ENCODE measurements at regions not wholly inside any gene's neighbourhood (a gene's known extent, or its start where the extent isn't known, plus 50 kb on each side); places are given as distances from the start of the nearest gene placed in this dataset.

- H3K9me3 ChIP-seq (ENCODE audit: low read depth), result no peaks in the 10 kb centered on the region
- Mint-ChIP-seq H3K27me3 (ENCODE audit: insufficient read depth, low read depth) (no peaks in the 10 kb centered on the region), H3K4me3 (no peak overlapping the region), H3K36me3 (no peaks in the 10 kb centered on the region), H3K9me3 (no peaks in the 10 kb centered on the region), H3K4me1 (no peaks in the 10 kb centered on the region), H3K27ac (no peak overlapping the region)
- DNase-seq (ENCODE audit: low spot score), result no peak
- no peaks in the 10 kb centered on the region for H3K4me1 ChIP-seq
- no peaks in the 10 kb centered on the region for H3K27me3 ChIP-seq
- TF ChIP-seq EZH2 (IDR thresholded peaks at IDR 0.05) (no peak), CTCF (IDR thresholded peaks at IDR 0.05) (no peak), EZH2phosphoT487 (IDR thresholded peaks at IDR 0.05) (no peak)
- H3F3A ChIP-seq (ENCODE audit: low read depth), result no peaks in the 10 kb centered on the region
- H3K4me3 ChIP-seq, result no peak overlapping the region
- H4K20me1 ChIP-seq (ENCODE audit: low read depth), result no peaks in the 10 kb centered on the region
- H3K36me3 ChIP-seq, result no peaks in the 10 kb centered on the region
- no peaks in the 10 kb centered on the region for H3K79me2 ChIP-seq (ENCODE audit: low read depth)
- no peak overlapping the region for H3K4me2 ChIP-seq
- no peak overlapping the region for H3K27ac ChIP-seq
- no peak overlapping the region for H3K9ac ChIP-seq
- no peak overlapping the region for H2AFZ ChIP-seq (replicated peaks)
Observed at GRCh38 chr10:44724415-44725174, 186.5 kb upstream of the TMEM72 start.

- Mint-ChIP-seq H3K4me3 (no peak overlapping the region), H3K27me3 (ENCODE audit: insufficient read depth, low read depth) (no peaks in the 10 kb centered on the region), H3K27ac (no peak overlapping the region), H3K4me1 (no peaks in the 10 kb centered on the region), H3K9me3 (peaks cover under 1% of the 10 kb centered on the region), H3K36me3 (no peaks in the 10 kb centered on the region)
- TF ChIP-seq EZH2phosphoT487 (IDR thresholded peaks at IDR 0.05), result no peak
- no peak for TF ChIP-seq CTCF (IDR thresholded peaks at IDR 0.05)
- no peak for TF ChIP-seq EZH2 (IDR thresholded peaks at IDR 0.05)
- H3K9me3 ChIP-seq (ENCODE audit: low read depth), result no peaks in the 10 kb centered on the region
- H3K36me3 ChIP-seq, result no peaks in the 10 kb centered on the region
- H3K4me3 ChIP-seq, result no peak overlapping the region
- H2AFZ ChIP-seq (replicated peaks), result no peak overlapping the region
- H3K9ac ChIP-seq, result no peak overlapping the region
- H3K4me1 ChIP-seq, result no peaks in the 10 kb centered on the region
- no peaks in the 10 kb centered on the region for H4K20me1 ChIP-seq (ENCODE audit: low read depth)
- no peak overlapping the region for H3K27ac ChIP-seq
- H3F3A ChIP-seq (ENCODE audit: low read depth), result no peaks in the 10 kb centered on the region
- no peak for DNase-seq (ENCODE audit: low spot score)
- H3K4me2 ChIP-seq, result no peak overlapping the region
- H3K27me3 ChIP-seq, result no peaks in the 10 kb centered on the region
- no peaks in the 10 kb centered on the region for H3K79me2 ChIP-seq (ENCODE audit: low read depth)
Observed at GRCh38 chr10:44725404-44725803, 185.7 kb upstream of the TMEM72 start.

- H3K4me3 ChIP-seq, result no peak overlapping the region
- H3K36me3 Mint-ChIP-seq, result no peaks in the 10 kb centered on the region
- no peak overlapping the region for H3K9ac ChIP-seq
- H3K4me3 Mint-ChIP-seq, result no peak overlapping the region
- no peak overlapping the region for H3K4me2 ChIP-seq
- H3K79me2 ChIP-seq (ENCODE audit: low read depth), result no peaks in the 10 kb centered on the region
- no peaks in the 10 kb centered on the region for H4K20me1 ChIP-seq (ENCODE audit: low read depth)
- no peak for DNase-seq (ENCODE audit: low spot score)
- peak overlapping the region; percentile 31 for H2AFZ ChIP-seq (replicated peaks)
- no peaks in the 10 kb centered on the region for H3K27me3 ChIP-seq
- no peaks in the 10 kb centered on the region for H3K9me3 ChIP-seq (ENCODE audit: low read depth)
- H3K4me1 ChIP-seq, result no peaks in the 10 kb centered on the region
- no peak for TF ChIP-seq EZH2 (IDR thresholded peaks at IDR 0.05)
- TF ChIP-seq CTCF (IDR thresholded peaks at IDR 0.05), result no peak
- TF ChIP-seq EZH2phosphoT487 (IDR thresholded peaks at IDR 0.05), result no peak
- no peaks in the 10 kb centered on the region for H3F3A ChIP-seq (ENCODE audit: low read depth)
- H3K4me1 Mint-ChIP-seq, result no peaks in the 10 kb centered on the region
- peaks cover 3% of the 10 kb centered on the region for H3K9me3 Mint-ChIP-seq
- H3K27ac Mint-ChIP-seq, result no peak overlapping the region
- no peak overlapping the region for H3K27ac ChIP-seq
- H3K27me3 Mint-ChIP-seq (ENCODE audit: insufficient read depth, low read depth), result no peaks in the 10 kb centered on the region
- no peaks in the 10 kb centered on the region for H3K36me3 ChIP-seq
Observed at GRCh38 chr10:44731283-44731682, 179.9 kb upstream of the TMEM72 start.
